GM21717 (cell line): ENCODE measurements at regions not wholly inside any gene's neighbourhood (a gene's known extent, or its start where the extent isn't known, plus 50 kb on each side); places are given as distances from the start of the nearest gene placed in this dataset.
"Not testable (repeated sequence)": the region's sequence is repeated elsewhere in the genome, so short reads cannot be mapped to it uniquely, and the experiment has no call there.

Experiments
- ATAC-seq: cut with Tn5 transposase; IDR thresholded peaks from one replicate; pipeline ENCODE4 v1.9.1; 2021; ENCODE audit warnings: mild to moderate bottlenecking, moderate library complexity; ENCODE audit not compliant: unreplicated experiment

DNA sequence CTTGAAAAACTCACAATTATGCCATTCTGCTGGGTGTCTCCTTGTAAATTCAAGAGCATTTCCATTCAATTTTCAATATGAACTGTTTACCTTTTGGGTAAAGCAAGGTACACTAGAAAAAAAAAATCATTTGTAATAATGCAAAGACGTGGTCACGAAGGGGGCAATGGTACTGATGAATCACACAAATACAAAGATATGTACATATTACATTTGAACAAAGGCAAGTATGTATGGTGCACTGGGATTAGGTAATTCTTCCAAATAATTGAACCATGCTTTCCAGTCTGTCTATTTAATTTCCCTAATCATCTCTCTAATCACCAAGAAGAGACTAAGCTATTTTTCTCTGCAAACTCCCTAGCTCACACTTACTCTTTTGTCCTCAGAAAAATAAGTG lies 63.4 kb upstream of the RNF38 start:
- ATAC-seq = no peak

DNA sequence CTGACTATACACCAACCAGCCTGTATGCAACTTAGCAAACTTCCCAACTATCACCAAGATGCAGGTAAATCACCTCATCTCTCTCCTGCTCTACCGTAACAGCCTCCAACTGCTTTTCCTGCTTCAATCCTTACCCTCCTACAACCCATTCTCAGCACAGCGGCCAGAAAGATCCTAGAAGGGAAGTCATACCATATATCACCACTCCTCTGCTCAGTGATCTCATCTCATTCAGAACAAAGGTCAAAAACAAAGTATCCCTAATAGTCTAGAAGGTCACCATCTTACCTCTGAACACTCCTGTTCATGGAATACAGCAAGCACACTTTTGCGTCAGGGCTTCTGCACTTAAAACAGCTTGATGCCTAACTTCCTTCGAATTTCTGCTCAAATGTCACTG lies 62.2 kb upstream of the RNF38 start:
- no peak for ATAC-seq

- ATAC-seq = no peak
Observed at GRCh38 chr9:36461323-36461722, 61.3 kb upstream of the RNF38 start.

GRCh38 chr9:36458430-36458915 lies 58.4 kb upstream of the RNF38 start:
- ATAC-seq = not testable (repeated sequence)

GRCh38 chr9:36457836-36458429 lies 57.9 kb upstream of the RNF38 start:
- no peak for ATAC-seq

DNA sequence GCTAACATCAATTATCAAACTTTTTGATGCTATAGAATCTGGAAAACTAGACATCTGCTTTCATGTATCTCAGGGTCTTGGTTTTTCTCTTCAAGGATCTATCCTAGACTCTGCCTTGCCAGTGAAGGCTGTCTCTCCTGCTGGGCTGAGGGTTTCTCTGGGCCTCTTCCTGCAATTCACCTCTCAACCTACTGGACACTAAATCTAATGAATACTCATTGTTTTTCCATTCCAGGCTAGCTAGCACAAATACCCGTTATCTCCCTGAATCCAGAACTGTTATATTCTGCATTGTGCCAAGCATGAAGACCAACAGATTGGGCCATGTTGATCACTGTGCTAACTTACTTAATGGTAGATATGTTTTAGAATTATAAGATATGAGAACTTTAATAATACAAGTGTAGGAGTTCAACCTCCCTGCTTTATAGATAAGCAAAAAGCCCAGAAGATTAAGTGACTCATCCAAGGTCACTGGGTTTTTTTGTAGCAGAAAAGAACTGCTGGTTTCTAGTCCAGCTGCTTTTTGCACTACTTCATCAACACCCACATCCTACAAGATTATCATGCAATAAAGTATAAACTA lies 56.5 kb upstream of the RNF38 start:
- no peak for ATAC-seq

DNA sequence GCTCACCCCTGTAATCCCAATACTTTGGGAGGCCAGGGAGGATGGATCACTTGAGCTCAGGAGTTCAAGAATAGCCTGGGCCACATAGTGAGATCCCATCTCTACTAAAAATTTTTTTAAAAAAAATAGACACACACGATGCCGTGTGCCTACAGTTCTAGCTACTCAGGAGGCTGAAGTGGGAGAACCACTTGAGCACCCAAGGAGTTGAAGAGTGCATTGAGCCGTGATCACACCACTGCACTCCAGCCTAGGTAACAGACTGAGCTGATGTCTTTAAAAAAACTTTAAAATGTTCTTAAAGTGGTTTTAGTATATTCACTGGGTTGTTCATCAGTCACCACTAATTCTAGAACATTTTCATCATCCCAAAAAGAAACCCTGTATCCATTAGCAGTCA lies 51.9 kb upstream of the RNF38 start:
- ATAC-seq = no peak

- no peak for ATAC-seq
Observed at GRCh38 chr9:36450110-36450732, 50.2 kb upstream of the RNF38 start.
